IMR-90 (cell line): ENCODE measurements at regions not wholly inside any gene's neighbourhood (a gene's known extent, or its start where the extent isn't known, plus 50 kb on each side); places are given as distances from the start of the nearest gene placed in this dataset.

Experiments used
- ATAC-seq: fragments of 200-7000 bp; cut with Tn5 transposase; 2 replicates; pipeline ENCODE4 v1.9.1; 2020; ENCODE audit warnings: low read depth, mild to moderate bottlenecking, moderate library complexity
- BruUV-seq: library from RNA; stranded (reverse); fragments of 400-500 nt; replicated peaks from 2 replicates; lab custom pipeline; 2021; lab: Mats Ljungman, UMichigan
- CTCF ChIA-PET: fragments of 300-600 bp; formaldehyde crosslinking; extraction: SDS; loops from one replicate; lab custom pipeline; 2021; ENCODE audit warnings: antibody characterized with exemption; lab: Yijun Ruan, JAX
- POLR2A ChIA-PET: fragments of 300-600 bp; sonication (Branson Sonifier 250); formaldehyde crosslinking; loops from one replicate; lab custom pipeline; 2022; ENCODE audit warnings: antibody characterized with exemption; ENCODE audit not compliant: unreplicated experiment; lab: Charles Lee
- DNase-seq: peaks from one replicate; pipeline ENCODE4 v3.0.0; 2013
- H2AFZ ChIP-seq: replicated peaks from 2 replicates; pipeline ENCODE3; 2013; ENCODE audit warnings: low read length, mild to moderate bottlenecking; ENCODE audit not compliant: poor library complexity
- H2AK5ac ChIP-seq: 2 replicates; pipeline ENCODE4 v1.6.1; 2013; ENCODE audit warnings: low read depth, low read length, inconsistent platforms
- H2AK9ac ChIP-seq: replicated peaks from 2 replicates; pipeline ENCODE3; 2013; ENCODE audit warnings: mild to moderate bottlenecking, low read depth, low read length, moderate library complexity; ENCODE audit not compliant: poor library complexity
- H2BK120ac ChIP-seq: 2 replicates; pipeline ENCODE4 v1.6.1; 2013; ENCODE audit warnings: low read depth, low read length, inconsistent platforms
- H2BK15ac ChIP-seq: 3 replicates; pipeline ENCODE4 v1.6.1; 2013; ENCODE audit warnings: low read depth, low read length, inconsistent platforms
- H2BK20ac ChIP-seq: 2 replicates; pipeline ENCODE4 v1.6.1; 2013; ENCODE audit warnings: low read depth, mild to moderate bottlenecking, inconsistent platforms, low read length, moderate library complexity
- H2BK5ac ChIP-seq: 2 replicates; pipeline ENCODE4 v1.6.1; 2013; ENCODE audit warnings: mild to moderate bottlenecking, low read depth, low read length, inconsistent platforms; ENCODE audit not compliant: poor library complexity, severe bottlenecking
- H3K14ac ChIP-seq: replicated peaks from 2 replicates; pipeline ENCODE4 v1.6.1; 2013; ENCODE audit warnings: low read depth, low read length, inconsistent platforms
- H3K18ac ChIP-seq: 2 replicates; pipeline ENCODE4 v1.6.1; 2013; ENCODE audit warnings: low read depth, low read length, control low read depth
- H3K23ac ChIP-seq: 2 replicates; pipeline ENCODE4 v1.6.1; 2013; ENCODE audit warnings: low read depth, low read length, inconsistent platforms
- H3K27ac ChIP-seq: 2 replicates; pipeline ENCODE4 v1.5.1; 2013; ENCODE audit warnings: mild to moderate bottlenecking, control low read depth, low read length; ENCODE audit not compliant: insufficient read depth
- H3K27me3 ChIP-seq: 2 replicates; pipeline ENCODE4 v1.6.1; 2013; ENCODE audit warnings: low read length; ENCODE audit not compliant: control insufficient read depth, insufficient read depth
- H3K36me3 ChIP-seq: 2 replicates; pipeline ENCODE4 v1.6.1; 2013; ENCODE audit warnings: low read length, mixed read lengths; ENCODE audit not compliant: control insufficient read depth, insufficient read depth
- H3K4ac ChIP-seq: 2 replicates; pipeline ENCODE4 v1.6.1; 2013; ENCODE audit warnings: low read depth, low read length, inconsistent platforms
- H3K4me1 ChIP-seq: 2 replicates; pipeline ENCODE4 v1.6.1; 2013; ENCODE audit warnings: low read length, mixed read lengths; ENCODE audit not compliant: control insufficient read depth, insufficient read depth
- H3K4me2 ChIP-seq: 2 replicates; pipeline ENCODE4 v1.6.1; 2013; ENCODE audit warnings: low read depth, mild to moderate bottlenecking, control low read depth, low read length, moderate library complexity
- H3K4me3 ChIP-seq: 2 replicates; pipeline ENCODE4 v1.5.1; 2013; ENCODE audit warnings: low read depth, mild to moderate bottlenecking, control low read depth, low read length, moderate library complexity; ENCODE audit not compliant: insufficient read depth
- H3K56ac ChIP-seq: 2 replicates; pipeline ENCODE4 v1.6.1; 2013; ENCODE audit warnings: low read length, inconsistent platforms; ENCODE audit not compliant: insufficient read depth; ENCODE audit errors: extremely low read depth
- H3K79me1 ChIP-seq, 2 experiments: 2 replicates each; pipeline ENCODE4 v1.6.1; 2013; ENCODE audit warnings: low read length in 2 of 2, inconsistent platforms in 1 of 2, low read depth in 1 of 2
- H3K9ac ChIP-seq: 2 replicates; pipeline ENCODE4 v1.6.1; 2013; ENCODE audit warnings: low read depth, low read length, control low read depth
- H3K9me1 ChIP-seq: 2 replicates; pipeline ENCODE4 v1.6.1; 2013; ENCODE audit warnings: low read length, inconsistent platforms; ENCODE audit not compliant: insufficient read depth
- H3K9me3 ChIP-seq: 2 replicates; pipeline ENCODE4 v1.6.1; 2013; ENCODE audit warnings: low read length; ENCODE audit not compliant: control insufficient read depth, insufficient read depth
- H4K20me1 ChIP-seq: 2 replicates; pipeline ENCODE4 v1.6.1; 2013; ENCODE audit warnings: low read length, inconsistent platforms; ENCODE audit not compliant: insufficient read depth
- H4K5ac ChIP-seq: 2 replicates; pipeline ENCODE4 v1.6.1; 2013; ENCODE audit warnings: mild to moderate bottlenecking, low read depth, low read length, control low read depth
- H4K8ac ChIP-seq, 2 experiments: 2 replicates each; pipeline ENCODE4 v1.6.1; 2013; ENCODE audit warnings: low read depth in 2 of 2, low read length in 2 of 2, control low read depth in 1 of 2, inconsistent platforms in 1 of 2
- H4K91ac ChIP-seq: 2 replicates; pipeline ENCODE4 v1.6.1; 2013; ENCODE audit warnings: low read depth, low read length, inconsistent platforms; ENCODE audit not compliant: insufficient read depth
- BHLHE40 ChIP-seq: fragments of 150-350 bp; IDR thresholded peaks from 2 replicates; pipeline ENCODE4 v1.6.1; 2016; ENCODE audit warnings: mild to moderate bottlenecking, low read depth, low read length
- CEBPB ChIP-seq: IDR thresholded peaks from 2 replicates; pipeline ENCODE4 v1.6.1; 2012; ENCODE audit warnings: low read depth, low read length, improper control_type of control experiment
- CHD1 ChIP-seq: IDR thresholded peaks from 2 replicates; pipeline ENCODE4 v1.6.1; 2012; ENCODE audit warnings: low read depth, low read length, improper control_type of control experiment
- CTCF ChIP-seq: conservative IDR thresholded peaks from 2 replicates; pipeline ENCODE4 v1.5.1; 2012; ENCODE audit warnings: mild to moderate bottlenecking, low read depth, low read length, improper control_type of control experiment
- FOS ChIP-seq: fragments of 150-350 bp; IDR thresholded peaks from 2 replicates; pipeline ENCODE4 v1.6.1; 2016; ENCODE audit warnings: low read depth, low read length
- MAFK ChIP-seq: IDR thresholded peaks from 2 replicates; pipeline ENCODE4 v1.6.1; 2012; ENCODE audit warnings: low read depth, low read length, improper control_type of control experiment
- MXI1 ChIP-seq: IDR thresholded peaks from 2 replicates; pipeline ENCODE4 v1.6.1; 2012; ENCODE audit warnings: low read depth, mild to moderate bottlenecking, low read length, moderate library complexity, borderline replicate concordance
- RAD21 ChIP-seq: IDR thresholded peaks from 2 replicates; pipeline ENCODE4 v1.6.1; 2012; ENCODE audit warnings: low read length, improper control_type of control experiment
- RCOR1 ChIP-seq: IDR thresholded peaks from 2 replicates; pipeline ENCODE4 v1.6.1; 2012; ENCODE audit warnings: mild to moderate bottlenecking, low read length, improper control_type of control experiment; ENCODE audit not compliant: insufficient replicate concordance
- RFX5 ChIP-seq: IDR thresholded peaks from 2 replicates; pipeline ENCODE4 v1.8.0; 2012; ENCODE audit warnings: low read depth, mild to moderate bottlenecking, low read length, moderate library complexity
- SMC3 ChIP-seq: fragments of 150-350 bp; IDR thresholded peaks from 2 replicates; pipeline ENCODE4 v1.6.1; 2016; ENCODE audit warnings: low read depth, mild to moderate bottlenecking, antibody characterized with exemption, low read length, moderate library complexity
- WGBS, 2 experiments: methylation state at CpG; one replicate each; pipeline versions ENCODE4 v1.1.5 to v1.1.7; 2013; ENCODE audit warnings: missing lambda C conversion rate in 2 of 2; ENCODE audit not compliant: insufficient read length in 1 of 2; ENCODE audit errors: extremely low coverage in 2 of 2; 5-methylcytosine and 5-hydroxymethylcytosine counted together
- dilution Hi-C: fragments of 300-500 bp; cut with HindIII; formaldehyde crosslinking; loops from one replicate; pipeline ENCODE4 v1.14.3; 2018; ENCODE audit warnings: low sequenced_read_pairs; ENCODE audit not compliant: unreplicated experiment
- in situ Hi-C: fragments of 300-500 bp; cut with MboI; formaldehyde crosslinking; loops from 3 replicates; pipeline ENCODE4 v1.14.3; 2019; ENCODE audit warnings: low sequenced_read_pairs, inconsistent platforms, mixed read lengths
- intact Hi-C: fragments of 100-400 bp; cut with micrococcal nuclease; formaldehyde crosslinking; loops from 2 replicates; pipeline ENCODE4 v1.10.0; 2022

GRCh38 chr6:74073429-74073828, 377.4 kb downstream of the CD109 start:
- ATAC-seq (peak; percentile 86), DNase-seq (peak; percentile 90)
- WGBS, 2 experiments: 50% methylated on average over 1 of the region's 1 CpG; no CpG with 5 or more reads in 1 of the 2 experiments
- Histone ChIP-seq H3K79me1 (no peaks in the 10 kb centered on the region), H3K4me2 (no peak overlapping the region), H2AFZ (no peak overlapping the region), H4K91ac (no peak overlapping the region), H2BK5ac (peak overlapping the region; percentile 75), H2BK20ac (peak overlapping the region; percentile 60; the same call in 1 of the 2 replicates), H3K4me3 (no peak overlapping the region), H3K27ac (no peak overlapping the region), H4K8ac (peak overlapping the region in 1 of 2 experiments; percentile 60; a peak in 2 of 4 replicates), H4K20me1 (no peaks in the 10 kb centered on the region), H3K36me3 (no peaks in the 10 kb centered on the region), H3K23ac (peak overlapping the region; percentile 39; the same call in 1 of the 2 replicates), H3K9me1 (peaks cover 13% of the 10 kb centered on the region), H4K5ac (no peak overlapping the region), H3K9me3 (no peaks in the 10 kb centered on the region), H3K4ac (peak overlapping the region; percentile 58; the same call in 1 of the 2 replicates), H2BK15ac (peak overlapping the region; percentile 80; the same call in 2 of the 3 replicates), H3K9ac (no peak overlapping the region), H3K27me3 (no peaks in the 10 kb centered on the region), H3K14ac (0 out of 2 replicates have a peak overlapping the region, but pooled peaks have one; percentile 23), H3K18ac (no peak overlapping the region), H3K4me1 (peaks cover 13% of the 10 kb centered on the region; the same call in 1 of the 2 replicates), H2BK120ac (peak overlapping the region; percentile 78), H2AK5ac (no peak overlapping the region; the same call in 1 of the 2 replicates), H2AK9ac (no peak overlapping the region), H3K56ac (0 out of 2 replicates have a peak overlapping the region, but pooled peaks have one; percentile 20)
- BruUV-seq: no TSS peak
- POLR2A ChIA-PET: no interaction called here
- dilution Hi-C loops: no loop called here
- in situ Hi-C loops: no loop called here
- CTCF ChIA-PET: no interaction called here
- intact Hi-C loops: no loop called here
- TF ChIP-seq SMC3 (no peak), MAFK (peak; percentile 60; the same call in 1 of the 2 replicates), CEBPB (no peak), CHD1 (no peak), RFX5 (no peak), MXI1 (no peak), BHLHE40 (no peak), RAD21 (no peak), FOS (peak; percentile 64), RCOR1 (no peak), CTCF (no peak)
